GM23248 (cell line): ENCODE measurements at regions not wholly inside any gene's neighbourhood (a gene's known extent, or its start where the extent isn't known, plus 50 kb on each side); places are given as distances from the start of the nearest gene placed in this dataset.

Source experiments
- DNase-seq: peaks from one replicate; pipeline ENCODE4 v3.0.0-alpha.2; 2015
- H2AFZ ChIP-seq: fragments of 200-600 bp; sonication (generic); 2 replicates; pipeline ENCODE4 v1.6.1; 2016; ENCODE audit warnings: antibody characterized with exemption
- H3F3A ChIP-seq: fragments of 200-600 bp; sonication (generic); 2 replicates; pipeline ENCODE4 v1.6.1; 2016; ENCODE audit warnings: mild to moderate bottlenecking, antibody characterized with exemption, mixed run types; ENCODE audit not compliant: insufficient read depth
- H3K27ac ChIP-seq: fragments of 200-600 bp; sonication (generic); 2 replicates; pipeline ENCODE4 v1.5.1; 2016; ENCODE audit warnings: mild to moderate bottlenecking
- H3K27me3 ChIP-seq: fragments of 200-600 bp; sonication (generic); replicated peaks from 2 replicates; pipeline ENCODE4 v1.6.1; 2016; ENCODE audit warnings: mild to moderate bottlenecking; ENCODE audit not compliant: insufficient read depth
- H3K36me3 ChIP-seq: fragments of 200-600 bp; sonication (generic); 2 replicates; pipeline ENCODE4 v1.6.1; 2016; ENCODE audit warnings: low read depth, mild to moderate bottlenecking
- H3K4me1 ChIP-seq: fragments of 200-600 bp; sonication (generic); 2 replicates; pipeline ENCODE4 v1.6.1; 2016; ENCODE audit warnings: mild to moderate bottlenecking; ENCODE audit not compliant: insufficient read depth
- H3K4me2 ChIP-seq: fragments of 200-600 bp; sonication (generic); one replicate; pipeline ENCODE4 v1.6.1; 2016; ENCODE audit warnings: mild to moderate bottlenecking; ENCODE audit not compliant: unreplicated experiment
- H3K4me3 ChIP-seq: fragments of 200-600 bp; sonication (generic); 2 replicates; pipeline ENCODE4 v1.5.1; 2016; ENCODE audit warnings: mild to moderate bottlenecking
- H3K79me2 ChIP-seq: fragments of 200-600 bp; sonication (generic); 2 replicates; pipeline ENCODE4 v1.6.1; 2016; ENCODE audit warnings: mild to moderate bottlenecking; ENCODE audit not compliant: insufficient read depth
- H3K9ac ChIP-seq: fragments of 200-600 bp; sonication (generic); 2 replicates; pipeline ENCODE4 v1.6.1; 2016; ENCODE audit warnings: mild to moderate bottlenecking
- H3K9me2 ChIP-seq: fragments of 200-600 bp; sonication (generic); 2 replicates; pipeline ENCODE4 v1.6.1; 2016; ENCODE audit warnings: mixed run types, mild to moderate bottlenecking, moderate library complexity; ENCODE audit not compliant: insufficient read depth
- H3K9me3 ChIP-seq: fragments of 200-600 bp; sonication (generic); one replicate; pipeline ENCODE4 v1.6.1; 2017; ENCODE audit warnings: low read depth
- H4K20me1 ChIP-seq: fragments of 200-600 bp; sonication (generic); 2 replicates; pipeline ENCODE4 v1.6.0; 2016; ENCODE audit not compliant: insufficient read depth
- EZH2 ChIP-seq: fragments of 200-600 bp; sonication (generic); IDR thresholded peaks from 2 replicates; pipeline ENCODE4 v1.6.1; 2018; ENCODE audit warnings: antibody characterized with exemption, mild to moderate bottlenecking; ENCODE audit not compliant: insufficient read depth, poor library complexity, severe bottlenecking
- EZH2phosphoT487 ChIP-seq: fragments of 200-600 bp; sonication (generic); IDR thresholded peaks from 2 replicates; pipeline ENCODE4 v1.6.1; 2018; ENCODE audit warnings: antibody characterized with exemption, moderate library complexity, mild to moderate bottlenecking, low read depth; ENCODE audit not compliant: insufficient read depth
- WGBS, 2 experiments: methylation state at CpG; one replicate each; pipeline ENCODE4 v1.1.6; 2015 to 2017; ENCODE audit warnings: low lambda C conversion rate in 2 of 2, low coverage in 1 of 2; ENCODE audit errors: missing lambda C conversion rate in 2 of 2; 5-methylcytosine and 5-hydroxymethylcytosine counted together
- in situ Hi-C: fragments of 300-500 bp; cut with MboI; formaldehyde crosslinking; loops from 2 replicates; pipeline ENCODE4 v1.15.0; 2020

GRCh38 chr7:113404245-113404644, 285.9 kb upstream of the SMIM30 start:
- Histone ChIP-seq H3K9me2 (no peaks in the 10 kb centered on the region), H3K79me2 (no peaks in the 10 kb centered on the region), H3K9ac (no peak overlapping the region), H2AFZ (no peak overlapping the region), H3K27ac (no peak overlapping the region), H3K4me2 (no peak overlapping the region), H3K4me3 (no peak overlapping the region), H3K9me3 (no peaks in the 10 kb centered on the region), H3K36me3 (no peaks in the 10 kb centered on the region), H4K20me1 (no peaks in the 10 kb centered on the region), H3K4me1 (no peaks in the 10 kb centered on the region), H3K27me3 (no peaks in the 10 kb centered on the region), H3F3A (no peaks in the 10 kb centered on the region)
- 31 to 32% methylated on average over 8 of the region's 8 CpGs for WGBS, 2 experiments
- TF ChIP-seq EZH2 (no peak), EZH2phosphoT487 (no peak)
- no peak for DNase-seq
- in situ Hi-C loops: loop anchor here (25.0 kb wide), 1 partner anchor 867 kb away; no protein-coding TSS in a partner anchor

GRCh38 chr7:113402482-113402881, 284.1 kb upstream of the SMIM30 start:
- Histone ChIP-seq H2AFZ (no peak overlapping the region), H3K9me2 (no peaks in the 10 kb centered on the region), H3K9me3 (no peaks in the 10 kb centered on the region), H3K4me1 (no peaks in the 10 kb centered on the region), H3K9ac (no peak overlapping the region), H3K4me2 (no peak overlapping the region), H3K36me3 (no peaks in the 10 kb centered on the region), H3K4me3 (no peak overlapping the region), H3F3A (no peaks in the 10 kb centered on the region), H3K79me2 (no peaks in the 10 kb centered on the region), H4K20me1 (no peaks in the 10 kb centered on the region), H3K27me3 (no peaks in the 10 kb centered on the region), H3K27ac (no peak overlapping the region)
- no peak for DNase-seq
- TF ChIP-seq EZH2 (no peak), EZH2phosphoT487 (no peak)
- in situ Hi-C loops: loop anchor here (25.0 kb wide), 1 partner anchor 865 kb away; no protein-coding TSS in a partner anchor

GRCh38 chr7:113402005-113402404, 283.7 kb upstream of the SMIM30 start:
- no peak for DNase-seq
- H3K9me3 ChIP-seq: no peaks in the 10 kb centered on the region
- no peaks in the 10 kb centered on the region for H3K36me3 ChIP-seq
- H3K4me1 ChIP-seq: no peaks in the 10 kb centered on the region
- no peak overlapping the region for H3K4me2 ChIP-seq
- 21 to 25% methylated on average over 2 of the region's 2 CpGs for WGBS, 2 experiments
- no peaks in the 10 kb centered on the region for H3K9me2 ChIP-seq
- H2AFZ ChIP-seq: no peak overlapping the region
- H3K27me3 ChIP-seq: no peaks in the 10 kb centered on the region
- H3K27ac ChIP-seq: no peak overlapping the region
- TF ChIP-seq EZH2 (no peak), EZH2phosphoT487 (no peak)
- H3K9ac ChIP-seq: no peak overlapping the region
- H3F3A ChIP-seq: no peaks in the 10 kb centered on the region
- in situ Hi-C loops: loop anchor here (25.0 kb wide), 1 partner anchor 865 kb away; no protein-coding TSS in a partner anchor
- H4K20me1 ChIP-seq: no peaks in the 10 kb centered on the region
- no peaks in the 10 kb centered on the region for H3K79me2 ChIP-seq
- no peak overlapping the region for H3K4me3 ChIP-seq

- H3K27ac ChIP-seq: no peak overlapping the region
- in situ Hi-C loops: no loop called here
- 0 to 8% methylated on average over 3 of the region's 3 CpGs for WGBS, 2 experiments
- no peaks in the 10 kb centered on the region for H3K4me1 ChIP-seq
- no peaks in the 10 kb centered on the region for H3K9me2 ChIP-seq
- H3K4me2 ChIP-seq: no peak overlapping the region
- H3K9ac ChIP-seq: no peak overlapping the region
- TF ChIP-seq EZH2phosphoT487 (no peak), EZH2 (no peak)
- no peaks in the 10 kb centered on the region for H3K36me3 ChIP-seq
- no peak for DNase-seq
- H2AFZ ChIP-seq: no peak overlapping the region
- no peaks in the 10 kb centered on the region for H3K9me3 ChIP-seq
- no peak overlapping the region for H3K4me3 ChIP-seq
- no peaks in the 10 kb centered on the region for H4K20me1 ChIP-seq
- H3K27me3 ChIP-seq: no peaks in the 10 kb centered on the region
- H3K79me2 ChIP-seq: no peaks in the 10 kb centered on the region
- H3F3A ChIP-seq: no peaks in the 10 kb centered on the region
Measured at GRCh38 chr7:113394856-113395255, 276.5 kb upstream of the SMIM30 start.

GRCh38 chr7:113392841-113393540, 274.6 kb upstream of the SMIM30 start:
- no peaks in the 10 kb centered on the region for H3K36me3 ChIP-seq
- H3K27me3 ChIP-seq: no peaks in the 10 kb centered on the region
- no peak overlapping the region for H3K27ac ChIP-seq
- no peaks in the 10 kb centered on the region for H3K79me2 ChIP-seq
- H3K9me3 ChIP-seq: no peaks in the 10 kb centered on the region
- H3K9ac ChIP-seq: no peak overlapping the region
- H3K4me2 ChIP-seq: no peak overlapping the region
- in situ Hi-C loops: no loop called here
- H2AFZ ChIP-seq: no peak overlapping the region
- TF ChIP-seq EZH2phosphoT487 (no peak), EZH2 (no peak)
- H3F3A ChIP-seq: no peaks in the 10 kb centered on the region
- no peaks in the 10 kb centered on the region for H3K4me1 ChIP-seq
- no peak for DNase-seq
- no peaks in the 10 kb centered on the region for H4K20me1 ChIP-seq
- WGBS, 2 experiments: 7 to 19% methylated on average over 2 of the region's 2 CpGs
- H3K4me3 ChIP-seq: no peak overlapping the region
- H3K9me2 ChIP-seq: no peaks in the 10 kb centered on the region
